Liver (tissue), 8 donors: ENCODE measurements at regions not wholly inside any gene's neighbourhood (a gene's known extent, or its start where the extent isn't known, plus 50 kb on each side); places are given as distances from the start of the nearest gene placed in this dataset.

ENCODE experiments used
- DNase-seq: peaks from one replicate; pipeline ENCODE4 v3.0.0-alpha.2; 2017; ENCODE audit warnings: low spot score
- H3K27ac ChIP-seq, 2 donors: one replicate each; pipeline ENCODE4 v1.7.0; 2013; ENCODE audit warnings: inconsistent platforms in 2 of 2, low read length in 2 of 2, control low read depth in 1 of 2, low read depth in 1 of 2, mild to moderate bottlenecking in 1 of 2
- H3K27me3 ChIP-seq, 4 donors: one replicate each; pipeline versions ENCODE4 v1.6.1 to v1.7.0; 2013; ENCODE audit warnings: low read length in 3 of 4, inconsistent platforms in 1 of 4, mild to moderate bottlenecking in 1 of 4, moderate library complexity in 1 of 4; ENCODE audit not compliant: control insufficient read depth in 4 of 4, insufficient read depth in 4 of 4
- H3K36me3 ChIP-seq, 4 donors: one replicate each; pipeline versions ENCODE4 v1.6.1 to v1.7.0; 2013; ENCODE audit warnings: low read length in 3 of 4, mild to moderate bottlenecking in 3 of 4, low read depth in 1 of 4, moderate library complexity in 1 of 4; ENCODE audit not compliant: control insufficient read depth in 4 of 4, insufficient read depth in 3 of 4
- H3K4me1 ChIP-seq, 4 donors: one replicate each; pipeline versions ENCODE4 v1.6.1 to v1.7.0; 2013; ENCODE audit warnings: low read length in 3 of 4, mild to moderate bottlenecking in 3 of 4, moderate library complexity in 1 of 4; ENCODE audit not compliant: control insufficient read depth in 4 of 4, insufficient read depth in 4 of 4
- H3K4me3 ChIP-seq, 3 donors: one replicate each; pipeline versions ENCODE4 v1.6.1 to v1.7.0; 2013; ENCODE audit warnings: low read length in 3 of 3, control low read depth in 1 of 3, low read depth in 1 of 3, mild to moderate bottlenecking in 1 of 3
- H3K9ac ChIP-seq, 2 donors: one replicate each; pipeline ENCODE4 v1.7.0; 2013; ENCODE audit warnings: low read length in 2 of 2, mild to moderate bottlenecking in 2 of 2, moderate library complexity in 2 of 2, control low read depth in 1 of 2, low read depth in 1 of 2
- H3K9me3 ChIP-seq, 4 donors: one replicate each; pipeline versions ENCODE4 v1.6.1 to v1.7.0; 2013; ENCODE audit warnings: low read length in 3 of 4; ENCODE audit not compliant: control insufficient read depth in 4 of 4
- CTCF ChIP-seq: fragments of 150-350 bp; IDR thresholded peaks from 2 replicates; pipeline ENCODE4 v1.5.1; 2017; ENCODE audit warnings: improper control_type of control experiment, low read depth, low read length; ENCODE audit not compliant: missing input control
- EGR1 ChIP-seq, 2 donors: IDR thresholded peaks; 2 replicates each; pipeline ENCODE4 v1.6.1; 2016 to 2018; ENCODE audit warnings: antibody characterized with exemption in 2 of 2, low read depth in 2 of 2
- FOXA1 ChIP-seq: IDR thresholded peaks from 2 replicates; pipeline ENCODE4 v1.6.1; 2016; ENCODE audit warnings: antibody characterized with exemption
- GABPA ChIP-seq, 2 donors: IDR thresholded peaks in 1 of 2; conservative IDR thresholded peaks in 1 of 2; 2 replicates each; pipeline ENCODE4 v1.6.1; 2016; ENCODE audit warnings: antibody characterized with exemption in 2 of 2, mild to moderate bottlenecking in 1 of 2, moderate library complexity in 1 of 2
- HNF4A ChIP-seq, 2 donors: conservative IDR thresholded peaks; 2 replicates each; pipeline ENCODE4 v1.6.1; 2016; ENCODE audit warnings: antibody characterized with exemption in 2 of 2, mild to moderate bottlenecking in 2 of 2
- HNF4G ChIP-seq: IDR thresholded peaks from 2 replicates; pipeline ENCODE4 v1.6.1; 2016; ENCODE audit warnings: antibody characterized with exemption
- JUND ChIP-seq, 2 donors: IDR thresholded peaks; 2 replicates each; pipeline ENCODE4 v1.6.1; 2016; ENCODE audit warnings: antibody characterized with exemption in 2 of 2
- MAX ChIP-seq: IDR thresholded peaks from 2 replicates; pipeline ENCODE4 v1.6.1; 2016; ENCODE audit warnings: antibody characterized with exemption
- NR2F2 ChIP-seq: IDR thresholded peaks from 2 replicates; pipeline ENCODE4 v1.6.1; 2016; ENCODE audit warnings: antibody characterized with exemption
- RAD21 ChIP-seq, 2 donors: IDR thresholded peaks; 2 replicates each; pipeline ENCODE4 v1.6.1; 2016; ENCODE audit warnings: antibody characterized with exemption in 2 of 2, mild to moderate bottlenecking in 2 of 2
- REST ChIP-seq: IDR thresholded peaks from 2 replicates; pipeline ENCODE4 v1.6.1; 2016; ENCODE audit warnings: antibody characterized with exemption, mild to moderate bottlenecking
- RXRA ChIP-seq, 2 donors: IDR thresholded peaks; 2 replicates each; pipeline ENCODE4 v1.6.1; 2017 to 2018; ENCODE audit warnings: antibody characterized with exemption in 2 of 2, mild to moderate bottlenecking in 1 of 2
- SP1 ChIP-seq: IDR thresholded peaks from 2 replicates; pipeline ENCODE4 v1.6.1; 2018; ENCODE audit warnings: antibody characterized with exemption, mild to moderate bottlenecking
- TAF1 ChIP-seq: conservative IDR thresholded peaks from 2 replicates; pipeline ENCODE4 v1.6.1; 2016; ENCODE audit warnings: antibody characterized with exemption, mild to moderate bottlenecking
- YY1 ChIP-seq: IDR thresholded peaks from 2 replicates; pipeline ENCODE4 v1.6.1; 2016; ENCODE audit warnings: antibody characterized with exemption, mild to moderate bottlenecking
- WGBS: extraction: QIAGEN DNeasy Blood & Tissue Kit; methylation state at CpG from one replicate; pipeline ENCODE4 v1.1.7; 2013; 5-methylcytosine and 5-hydroxymethylcytosine counted together
- TF ChIP-seq, protein P1 (sequence below): IDR thresholded peaks from 2 replicates; pipeline ENCODE4 v1.6.1; 2016; ENCODE audit warnings: antibody characterized with exemption
- TF ChIP-seq, protein P2 (sequence below): IDR thresholded peaks from 2 replicates; pipeline ENCODE4 v1.6.1; 2016; ENCODE audit warnings: antibody characterized with exemption
- donor health status: healthy.
- donor health status: healthy.
- donor health status: healthy.
- donor health status: healthy.
- donor health status: healthy.

GRCh38 chr2:19548116-19548515 is 189.7 kb upstream of the OSR1 start:
- no peaks in the 10 kb centered on the region for H3K9me3 ChIP-seq
- 68% methylated on average over 1 of the region's 1 CpG for WGBS
- no peak overlapping the region for H3K27ac ChIP-seq
- no peak overlapping the region for H3K9ac ChIP-seq
- H3K4me3 ChIP-seq, result no peak overlapping the region
- TF ChIP-seq YY1 (no peak), HNF4A (conservative IDR thresholded peaks at IDR 0.05) (no peak), SP1 (no peak), GABPA (IDR thresholded peaks at IDR 0.05 in 1 of 2, conservative IDR thresholded peaks at IDR 0.05 in 1 of 2) (no peak), FOXA1 (no peak), HNF4G (no peak), CTCF (no peak), RAD21 (IDR thresholded peaks at IDR 0.05) (no peak), TAF1 (no peak), JUND (IDR thresholded peaks at IDR 0.05) (no peak), REST (no peak), NR2F2 (no peak), MAX (no peak)
- TF ChIP-seq, protein P1, sequence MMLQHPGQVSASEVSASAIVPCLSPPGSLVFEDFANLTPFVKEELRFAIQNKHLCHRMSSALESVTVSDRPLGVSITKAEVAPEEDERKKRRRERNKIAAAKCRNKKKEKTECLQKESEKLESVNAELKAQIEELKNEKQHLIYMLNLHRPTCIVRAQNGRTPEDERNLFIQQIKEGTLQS, result no peak
- TF ChIP-seq, protein P2, sequence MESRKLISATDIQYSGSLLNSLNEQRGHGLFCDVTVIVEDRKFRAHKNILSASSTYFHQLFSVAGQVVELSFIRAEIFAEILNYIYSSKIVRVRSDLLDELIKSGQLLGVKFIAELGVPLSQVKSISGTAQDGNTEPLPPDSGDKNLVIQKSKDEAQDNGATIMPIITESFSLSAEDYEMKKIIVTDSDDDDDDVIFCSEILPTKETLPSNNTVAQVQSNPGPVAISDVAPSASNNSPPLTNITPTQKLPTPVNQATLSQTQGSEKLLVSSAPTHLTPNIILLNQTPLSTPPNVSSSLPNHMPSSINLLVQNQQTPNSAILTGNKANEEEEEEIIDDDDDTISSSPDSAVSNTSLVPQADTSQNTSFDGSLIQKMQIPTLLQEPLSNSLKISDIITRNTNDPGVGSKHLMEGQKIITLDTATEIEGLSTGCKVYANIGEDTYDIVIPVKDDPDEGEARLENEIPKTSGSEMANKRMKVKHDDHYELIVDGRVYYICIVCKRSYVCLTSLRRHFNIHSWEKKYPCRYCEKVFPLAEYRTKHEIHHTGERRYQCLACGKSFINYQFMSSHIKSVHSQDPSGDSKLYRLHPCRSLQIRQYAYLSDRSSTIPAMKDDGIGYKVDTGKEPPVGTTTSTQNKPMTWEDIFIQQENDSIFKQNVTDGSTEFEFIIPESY, result no peak
- no peaks in the 10 kb centered on the region for H3K36me3 ChIP-seq
- H3K27me3 ChIP-seq, result no peaks in the 10 kb centered on the region
- no peak for DNase-seq
- H3K4me1 ChIP-seq, result no peaks in the 10 kb centered on the region

- H3K9ac ChIP-seq, result no peak overlapping the region
- no peaks in the 10 kb centered on the region for H3K27me3 ChIP-seq
- no peak for TF ChIP-seq YY1
- TF ChIP-seq CTCF, result no peak
- no peak for TF ChIP-seq EGR1 (IDR thresholded peaks at IDR 0.05; ENCODE audit: low read depth in 2 of 2)
- no peak for TF ChIP-seq RAD21 (IDR thresholded peaks at IDR 0.05)
- no peak for TF ChIP-seq FOXA1
- TF ChIP-seq HNF4A (conservative IDR thresholded peaks at IDR 0.05), result no peak
- TF ChIP-seq, protein P1, result no peak
- TF ChIP-seq SP1, result no peak
- TF ChIP-seq RXRA (IDR thresholded peaks at IDR 0.05), result no peak
- no peak for TF ChIP-seq JUND (IDR thresholded peaks at IDR 0.05)
- H3K4me3 ChIP-seq, result no peak overlapping the region
- no peaks in the 10 kb centered on the region for H3K36me3 ChIP-seq
- no peaks in the 10 kb centered on the region for H3K4me1 ChIP-seq
- no peak for DNase-seq
- no peak overlapping the region for H3K27ac ChIP-seq
- no peaks in the 10 kb centered on the region for H3K9me3 ChIP-seq
These were observed 188.9 kb upstream of the OSR1 start for GRCh38 chr2:19547321-19547720.
